ENCODE measurements at regions not wholly inside any gene's neighbourhood (a gene's known extent, or its start where the extent isn't known, plus 50 kb on each side); places are given as distances from the start of the nearest gene placed in this dataset.

DNA sequence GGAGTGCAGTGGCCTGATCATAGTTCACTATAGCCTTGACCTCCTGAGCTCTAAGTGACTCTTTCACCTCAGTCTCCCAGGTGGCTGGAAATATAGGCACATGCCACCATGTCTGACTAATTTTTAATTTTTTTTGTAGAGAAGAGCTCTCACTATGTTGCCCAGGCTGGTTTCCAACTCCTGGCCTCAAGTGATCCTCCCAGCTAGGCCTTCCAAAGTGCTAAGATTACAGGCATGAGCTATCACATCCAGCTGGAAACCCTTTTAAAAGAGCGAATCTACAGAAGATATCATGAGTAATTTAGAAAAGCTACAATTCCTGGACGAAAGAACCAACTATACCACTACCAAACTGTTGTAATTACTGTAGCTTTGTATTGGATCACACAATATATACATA lies 394.4 kb upstream of the AUTS2 start:
- TF ChIP-seq, protein P1, sequence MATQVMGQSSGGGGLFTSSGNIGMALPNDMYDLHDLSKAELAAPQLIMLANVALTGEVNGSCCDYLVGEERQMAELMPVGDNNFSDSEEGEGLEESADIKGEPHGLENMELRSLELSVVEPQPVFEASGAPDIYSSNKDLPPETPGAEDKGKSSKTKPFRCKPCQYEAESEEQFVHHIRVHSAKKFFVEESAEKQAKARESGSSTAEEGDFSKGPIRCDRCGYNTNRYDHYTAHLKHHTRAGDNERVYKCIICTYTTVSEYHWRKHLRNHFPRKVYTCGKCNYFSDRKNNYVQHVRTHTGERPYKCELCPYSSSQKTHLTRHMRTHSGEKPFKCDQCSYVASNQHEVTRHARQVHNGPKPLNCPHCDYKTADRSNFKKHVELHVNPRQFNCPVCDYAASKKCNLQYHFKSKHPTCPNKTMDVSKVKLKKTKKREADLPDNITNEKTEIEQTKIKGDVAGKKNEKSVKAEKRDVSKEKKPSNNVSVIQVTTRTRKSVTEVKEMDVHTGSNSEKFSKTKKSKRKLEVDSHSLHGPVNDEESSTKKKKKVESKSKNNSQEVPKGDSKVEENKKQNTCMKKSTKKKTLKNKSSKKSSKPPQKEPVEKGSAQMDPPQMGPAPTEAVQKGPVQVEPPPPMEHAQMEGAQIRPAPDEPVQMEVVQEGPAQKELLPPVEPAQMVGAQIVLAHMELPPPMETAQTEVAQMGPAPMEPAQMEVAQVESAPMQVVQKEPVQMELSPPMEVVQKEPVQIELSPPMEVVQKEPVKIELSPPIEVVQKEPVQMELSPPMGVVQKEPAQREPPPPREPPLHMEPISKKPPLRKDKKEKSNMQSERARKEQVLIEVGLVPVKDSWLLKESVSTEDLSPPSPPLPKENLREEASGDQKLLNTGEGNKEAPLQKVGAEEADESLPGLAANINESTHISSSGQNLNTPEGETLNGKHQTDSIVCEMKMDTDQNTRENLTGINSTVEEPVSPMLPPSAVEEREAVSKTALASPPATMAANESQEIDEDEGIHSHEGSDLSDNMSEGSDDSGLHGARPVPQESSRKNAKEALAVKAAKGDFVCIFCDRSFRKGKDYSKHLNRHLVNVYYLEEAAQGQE (IDR thresholded peaks at IDR 0.05; ENCODE audit: insufficient read depth in 1 of 2, low read depth in 2 of 2, low read length in 2 of 2) = no peak
- TF ChIP-seq POLR2AphosphoS5 (IDR thresholded peaks at IDR 0.05; ENCODE audit: low read depth, low read length) (no peak), SIN3A (IDR thresholded peaks at IDR 0.05; ENCODE audit: borderline replicate concordance, insufficient read depth, low read length) (no peak), TAF1 (IDR thresholded peaks at IDR 0.05; ENCODE audit: borderline replicate concordance, insufficient read depth, low read length) (no peak)

Data from PFSK-1 (cell line).